Neural progenitor cell (in vitro differentiated cells): ENCODE measurements at regions not wholly inside any gene's neighbourhood (a gene's known extent, or its start where the extent isn't known, plus 50 kb on each side); places are given as distances from the start of the nearest gene placed in this dataset.

Source experiments
- CTCF ChIP-seq: fragments of 200-600 bp; sonication (generic); IDR thresholded peaks from 2 replicates; pipeline ENCODE4 v1.5.1; 2017; ENCODE audit warnings: antibody characterized with exemption, mild to moderate bottlenecking
- EZH2 ChIP-seq: fragments of 200-600 bp; sonication (generic); IDR thresholded peaks from 2 replicates; pipeline ENCODE4 v1.6.1; 2017; ENCODE audit warnings: antibody characterized with exemption, mild to moderate bottlenecking, moderate library complexity
- EZH2phosphoT487 ChIP-seq: fragments of 200-600 bp; sonication (generic); IDR thresholded peaks from 2 replicates; pipeline ENCODE4 v1.6.1; 2017; ENCODE audit warnings: antibody characterized with exemption

GRCh38 chr5:99586878-99587277, 658.1 kb upstream of the CHD1 start:
- TF ChIP-seq CTCF (no peak), EZH2 (no peak), EZH2phosphoT487 (no peak)
